PC-9 (cell line): ENCODE measurements at regions not wholly inside any gene's neighbourhood (a gene's known extent, or its start where the extent isn't known, plus 50 kb on each side); places are given as distances from the start of the nearest gene placed in this dataset.
"Not testable (repeated sequence)": the region's sequence is repeated elsewhere in the genome, so short reads cannot be mapped to it uniquely, and the experiment has no call there.

Experiments
- CTCF ChIP-seq: fragments of 200-600 bp; sonication (generic); conservative IDR thresholded peaks from 2 replicates; pipeline ENCODE4 v1.6.1; 2017; ENCODE audit warnings: mixed run types, antibody characterized with exemption, mild to moderate bottlenecking, moderate library complexity
- EZH2 ChIP-seq: fragments of 200-600 bp; sonication (generic); IDR thresholded peaks from 2 replicates; pipeline ENCODE4 v1.8.0; 2017; ENCODE audit warnings: antibody characterized with exemption, low read depth

- not testable (repeated sequence) for TF ChIP-seq CTCF, EZH2
These were observed 60.4 kb downstream of the SIPA1L2 start for GRCh38 chr1:232569554-232569921.
